Fibroblast of lung (primary cell): ENCODE measurements at regions not wholly inside any gene's neighbourhood (a gene's known extent, or its start where the extent isn't known, plus 50 kb on each side); places are given as distances from the start of the nearest gene placed in this dataset.

Source experiments
- EZH2 ChIP-seq: IDR thresholded peaks from 2 replicates; pipeline ENCODE4 v1.5.1; 2012; ENCODE audit warnings: low read length, control low read depth, mild to moderate bottlenecking; ENCODE audit errors: missing control alignments
- TF ChIP-seq, protein P1 (sequence below), 2 donors: IDR thresholded peaks in 1 of 2; conservative IDR thresholded peaks in 1 of 2; 1 replicate in 1 of 2; 2 replicates in 1 of 2; pipeline ENCODE4 v1.5.1; 2011 to 2012; ENCODE audit warnings: low read length in 2 of 2, control low read depth in 1 of 2, inconsistent platforms in 1 of 2, low read depth in 1 of 2, mild to moderate bottlenecking in 1 of 2

DNA sequence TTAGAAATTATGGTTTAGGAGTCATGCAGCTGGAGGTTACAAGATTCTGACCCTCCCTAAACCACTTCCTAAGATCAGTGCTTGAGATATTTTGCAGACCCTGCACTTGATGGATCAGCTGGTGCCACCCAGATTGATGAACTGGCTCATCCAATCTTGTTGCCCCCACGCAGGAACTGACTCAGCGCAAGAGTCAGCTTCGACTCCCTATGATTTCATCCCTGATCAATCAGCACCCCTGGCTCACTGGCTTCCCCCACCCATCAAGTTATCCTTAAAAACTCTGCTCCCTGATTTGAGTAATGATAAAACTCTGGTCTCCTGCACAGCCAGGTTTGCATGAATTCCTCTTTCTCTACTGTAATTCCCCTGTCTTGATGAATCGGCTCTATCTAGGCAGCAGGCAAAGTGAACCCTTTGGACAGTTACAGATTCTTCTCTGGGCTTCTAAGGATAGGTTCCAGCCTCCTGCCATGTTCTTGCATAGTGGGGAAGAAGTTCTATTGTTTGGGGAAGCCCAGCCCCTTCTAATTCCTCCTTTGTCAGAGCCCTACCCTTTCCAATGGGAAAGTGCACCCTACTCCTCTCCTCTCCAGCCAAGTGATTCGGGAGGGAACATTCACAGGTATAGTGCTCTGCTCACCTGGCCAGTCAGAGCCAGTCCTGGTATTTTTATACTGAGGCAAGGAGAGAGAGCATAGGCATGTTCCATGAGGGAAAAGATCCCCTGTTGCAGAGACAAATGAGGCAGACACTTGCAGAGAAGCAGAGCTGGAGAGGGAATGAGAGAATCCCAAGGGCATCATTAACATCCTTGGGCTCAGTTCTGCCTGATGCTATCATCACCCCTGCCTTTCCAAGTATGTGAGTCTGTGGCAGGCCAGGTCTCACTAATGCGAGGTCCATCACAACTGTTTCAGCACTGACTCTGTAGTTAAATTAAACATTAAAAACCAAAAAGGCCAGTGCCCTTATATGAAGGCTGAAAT, 224.4 kb upstream of the GALNT17 start:
- TF ChIP-seq, protein P1, sequence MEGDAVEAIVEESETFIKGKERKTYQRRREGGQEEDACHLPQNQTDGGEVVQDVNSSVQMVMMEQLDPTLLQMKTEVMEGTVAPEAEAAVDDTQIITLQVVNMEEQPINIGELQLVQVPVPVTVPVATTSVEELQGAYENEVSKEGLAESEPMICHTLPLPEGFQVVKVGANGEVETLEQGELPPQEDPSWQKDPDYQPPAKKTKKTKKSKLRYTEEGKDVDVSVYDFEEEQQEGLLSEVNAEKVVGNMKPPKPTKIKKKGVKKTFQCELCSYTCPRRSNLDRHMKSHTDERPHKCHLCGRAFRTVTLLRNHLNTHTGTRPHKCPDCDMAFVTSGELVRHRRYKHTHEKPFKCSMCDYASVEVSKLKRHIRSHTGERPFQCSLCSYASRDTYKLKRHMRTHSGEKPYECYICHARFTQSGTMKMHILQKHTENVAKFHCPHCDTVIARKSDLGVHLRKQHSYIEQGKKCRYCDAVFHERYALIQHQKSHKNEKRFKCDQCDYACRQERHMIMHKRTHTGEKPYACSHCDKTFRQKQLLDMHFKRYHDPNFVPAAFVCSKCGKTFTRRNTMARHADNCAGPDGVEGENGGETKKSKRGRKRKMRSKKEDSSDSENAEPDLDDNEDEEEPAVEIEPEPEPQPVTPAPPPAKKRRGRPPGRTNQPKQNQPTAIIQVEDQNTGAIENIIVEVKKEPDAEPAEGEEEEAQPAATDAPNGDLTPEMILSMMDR (conservative IDR thresholded peaks at IDR 0.05 in 1 of 2, IDR thresholded peaks at IDR 0.05 in 1 of 2; ENCODE audit: low read depth in 1 of 2, low read length in 2 of 2): no peak
- TF ChIP-seq EZH2: no peak
